HEK293 (cell line): ENCODE measurements at regions not wholly inside any gene's neighbourhood (a gene's known extent, or its start where the extent isn't known, plus 50 kb on each side); places are given as distances from the start of the nearest gene placed in this dataset.
"Not testable (repeated sequence)": the region's sequence is repeated elsewhere in the genome, so short reads cannot be mapped to it uniquely, and the experiment has no call there.

Experiments used
- CTCF ChIA-PET: fragments of 350-600 bp; formaldehyde crosslinking; extraction: SDS; loops from one replicate; lab custom pipeline; 2021; ENCODE audit warnings: antibody characterized with exemption; lab: Yijun Ruan, JAX
- POLR2A ChIA-PET: fragments of 300-600 bp; formaldehyde crosslinking; extraction: SDS; loops from one replicate; lab custom pipeline; 2020; ENCODE audit warnings: antibody characterized with exemption, inconsistent platforms; lab: Yijun Ruan, JAX
- H3K27ac ChIP-seq: fragments of 200-500 bp; sonication (Bioruptor generic); 2 replicates; pipeline ENCODE4 v1.5.1; 2014; ENCODE audit warnings: low read depth, low read length, control low read depth, inconsistent platforms; ENCODE audit errors: extremely low read depth
- H3K36me3 ChIP-seq, 2 experiments: fragments of 200-500 bp in 1 of 2; sonication (Bioruptor generic) in 1 of 2; 1 replicate in 1 of 2; 2 replicates in 1 of 2; pipeline ENCODE4 v1.5.1; 2014 to 2017; ENCODE audit warnings: inconsistent platforms in 2 of 2, low read length in 2 of 2; ENCODE audit not compliant: control insufficient read depth in 2 of 2, insufficient read depth in 1 of 2
- H3K4me1 ChIP-seq: fragments of 200-500 bp; sonication (Bioruptor generic); 2 replicates; pipeline ENCODE4 v1.5.1; 2014; ENCODE audit warnings: mild to moderate bottlenecking, low read length, inconsistent platforms; ENCODE audit not compliant: control insufficient read depth, insufficient read depth
- H3K4me3 ChIP-seq: 2 replicates; pipeline ENCODE4 v1.5.1; 2011; ENCODE audit warnings: low read depth, mild to moderate bottlenecking, control low read depth, low read length, moderate library complexity
- H3K9me3 ChIP-seq: fragments of 200-500 bp; sonication (Bioruptor generic); 2 replicates; pipeline ENCODE4 v1.5.1; 2014; ENCODE audit warnings: low read depth, low read length, inconsistent platforms; ENCODE audit not compliant: control insufficient read depth, insufficient read depth
- GLIS1 ChIP-seq: fragments of 450-650 bp; formaldehyde crosslinking; IDR thresholded peaks from 2 replicates; pipeline ENCODE4 v1.5.1; 2016; ENCODE audit warnings: missing biosample characterization, missing genetic modification characterization
- KLF1 ChIP-seq: fragments of 450-650 bp; formaldehyde crosslinking; IDR thresholded peaks from 2 replicates; pipeline ENCODE4 v1.5.1; 2016; ENCODE audit warnings: missing biosample characterization, missing genetic modification characterization
- PRDM1 ChIP-seq: fragments of 450-650 bp; formaldehyde crosslinking; IDR thresholded peaks from 2 replicates; pipeline ENCODE4; 2016; ENCODE audit warnings: missing biosample characterization, missing genetic modification characterization
- ZNF146 ChIP-seq: fragments of 450-650 bp; formaldehyde crosslinking; IDR thresholded peaks from 2 replicates; pipeline ENCODE4 v1.5.1; 2016; ENCODE audit warnings: missing biosample characterization, missing genetic modification characterization
- ZNF157 ChIP-seq: fragments of 450-650 bp; formaldehyde crosslinking; IDR thresholded peaks from 2 replicates; pipeline ENCODE4 v1.5.1; 2016; ENCODE audit warnings: missing biosample characterization, missing genetic modification characterization
- ZNF175 ChIP-seq: fragments of 450-650 bp; formaldehyde crosslinking; IDR thresholded peaks from 2 replicates; pipeline ENCODE4 v1.5.1; 2016; ENCODE audit warnings: missing biosample characterization, missing genetic modification characterization

- H3K4me1 ChIP-seq, POLR2A ChIA-PET, H3K36me3 ChIP-seq, CTCF ChIA-PET, H3K27ac ChIP-seq, H3K4me3 ChIP-seq: not testable (repeated sequence)
- TF ChIP-seq PRDM1: peak; percentile 66
- TF ChIP-seq, all 188 proteins: peak for 1; not testable (repeated sequence) for 187
- H3K9me3 ChIP-seq: not testable (repeated sequence)
Measured at GRCh38 chr2:161500892-161501610, 85.0 kb downstream of the TBR1 start.

- H3K27ac ChIP-seq, H3K9me3 ChIP-seq, CTCF ChIA-PET, H3K36me3 ChIP-seq, POLR2A ChIA-PET, H3K4me1 ChIP-seq, H3K4me3 ChIP-seq: not testable (repeated sequence)
Measured at GRCh38 chr2:161502279-161502678, 86.2 kb downstream of the TBR1 start.

- H3K4me1 ChIP-seq, H3K4me3 ChIP-seq, H3K27ac ChIP-seq, H3K9me3 ChIP-seq, POLR2A ChIA-PET, H3K36me3 ChIP-seq, CTCF ChIA-PET: not testable (repeated sequence)
Measured at GRCh38 chr2:161504628-161505289, 88.7 kb downstream of the TBR1 start.

- CTCF ChIA-PET: interaction anchor here (0.5 kb wide), 1 partner anchor 60 kb away, joined by 3 read pairs; no protein-coding TSS in a partner anchor
- H3K36me3 ChIP-seq, H3K4me1 ChIP-seq, POLR2A ChIA-PET, H3K4me3 ChIP-seq, H3K27ac ChIP-seq, H3K9me3 ChIP-seq: not testable (repeated sequence)
Measured at GRCh38 chr2:161505466-161505865, 89.4 kb downstream of the TBR1 start.

- H3K36me3 ChIP-seq, POLR2A ChIA-PET, H3K4me3 ChIP-seq, CTCF ChIA-PET, H3K27ac ChIP-seq, H3K9me3 ChIP-seq, H3K4me1 ChIP-seq: not testable (repeated sequence)
Measured at GRCh38 chr2:161513295-161514032, 97.4 kb downstream of the TBR1 start.

- Histone ChIP-seq H3K4me3 (no peak overlapping the region), H3K9me3 (no peaks in the 10 kb centered on the region), H3K36me3 (no peaks in the 10 kb centered on the region), H3K4me1 (no peaks in the 10 kb centered on the region), H3K27ac (no peak overlapping the region)
- ChIA-PET CTCF (interaction anchor here (0.6 to 0.7 kb wide), 2 partner anchors 25 to 201 kb away, joined by 3 read pairs; no protein-coding TSS in a partner anchor), POLR2A (no interaction called here)
- TF ChIP-seq ZNF157 (tag by site-specific recombination): no peak
- no peak for TF ChIP-seq ZNF146 (tag by site-specific recombination)
- no peak for TF ChIP-seq KLF1 (tag by site-specific recombination)
- TF ChIP-seq ZNF175 (tag by site-specific recombination): no peak
- no peak for TF ChIP-seq GLIS1 (tag by site-specific recombination)
Measured at GRCh38 chr2:161522796-161523195, 101.4 kb upstream of the SLC4A10 start.
